ENCODE measurements at regions not wholly inside any gene's neighbourhood (a gene's known extent, or its start where the extent isn't known, plus 50 kb on each side); places are given as distances from the start of the nearest gene placed in this dataset.

DNA sequence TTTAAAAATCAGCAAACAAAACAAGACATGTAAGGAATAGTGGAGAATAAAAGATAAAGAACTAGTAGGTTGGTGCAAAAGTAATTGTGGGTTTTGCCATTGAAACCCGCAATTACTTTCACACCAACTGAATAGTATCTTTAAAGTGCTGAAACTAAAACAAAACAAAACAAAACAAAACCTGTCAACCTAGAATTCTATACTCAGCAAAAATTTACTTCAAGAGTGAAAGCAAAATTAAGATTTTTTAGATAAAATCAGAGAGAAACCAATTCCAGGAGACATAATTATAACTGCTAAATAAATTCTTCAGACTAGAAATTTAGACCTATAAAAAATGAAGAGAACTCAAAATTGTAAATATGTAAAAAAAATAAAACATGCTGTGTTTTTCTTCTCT, 114.0 kb upstream of the TSPAN2 start:
- Histone ChIP-seq H3K4me1 (ENCODE audit: control insufficient read depth, insufficient read depth, low read length) (no peaks in the 10 kb centered on the region), H3K27me3 (replicated peaks in 1 of 2; ENCODE audit: control insufficient read depth in 2 of 2, insufficient read depth in 2 of 2, low read length in 1 of 2) (no peaks in the 10 kb centered on the region), H4K20me1 (ENCODE audit: control insufficient read depth, insufficient read depth) (no peaks in the 10 kb centered on the region), H3K4me2 (ENCODE audit: control insufficient read depth, insufficient read depth) (no peak overlapping the region), H3K79me2 (ENCODE audit: control insufficient read depth, insufficient read depth, low read length) (no peaks in the 10 kb centered on the region), H2AFZ (ENCODE audit: control insufficient read depth, low read depth, low read length) (no peak overlapping the region), H3K9ac (ENCODE audit: control insufficient read depth, insufficient read depth, low read length) (no peak overlapping the region), H3K36me3 (ENCODE audit: control insufficient read depth in 2 of 2, insufficient read depth in 2 of 2, low read length in 1 of 2) (no peaks in the 10 kb centered on the region), H3K9me3 (replicated peaks; ENCODE audit: control insufficient read depth, insufficient read depth, low read length) (no peaks in the 10 kb centered on the region), H3K4me3 (no peak overlapping the region), H3K27ac (ENCODE audit: control insufficient read depth, insufficient read depth) (no peak overlapping the region)
- ATAC-seq = no peak
- TF ChIP-seq ASH2L (IDR thresholded peaks at IDR 0.05; ENCODE audit: borderline replicate concordance, low read depth) (no peak), FOXK2 (IDR thresholded peaks at IDR 0.05) (no peak), RFX5 (IDR thresholded peaks at IDR 0.05; ENCODE audit: low read depth, low read length) (no peak), MEF2A (IDR thresholded peaks at IDR 0.05; ENCODE audit: insufficient read depth, low read depth, low read length) (no peak), CHD4 (IDR thresholded peaks at IDR 0.05) (no peak), STAT1 (conservative IDR thresholded peaks at IDR 0.05) (no peak), CHD1 (IDR thresholded peaks at IDR 0.05; ENCODE audit: low read depth, low read length) (no peak), IRF4 (IDR thresholded peaks at IDR 0.05; ENCODE audit: low read depth, low read length) (no peak), TCF12 (IDR thresholded peaks at IDR 0.05; ENCODE audit: low read depth, low read length) (no peak), POLR2AphosphoS5 (IDR thresholded peaks at IDR 0.05; ENCODE audit: low read length) (no peak)
- TF ChIP-seq, protein P1, sequence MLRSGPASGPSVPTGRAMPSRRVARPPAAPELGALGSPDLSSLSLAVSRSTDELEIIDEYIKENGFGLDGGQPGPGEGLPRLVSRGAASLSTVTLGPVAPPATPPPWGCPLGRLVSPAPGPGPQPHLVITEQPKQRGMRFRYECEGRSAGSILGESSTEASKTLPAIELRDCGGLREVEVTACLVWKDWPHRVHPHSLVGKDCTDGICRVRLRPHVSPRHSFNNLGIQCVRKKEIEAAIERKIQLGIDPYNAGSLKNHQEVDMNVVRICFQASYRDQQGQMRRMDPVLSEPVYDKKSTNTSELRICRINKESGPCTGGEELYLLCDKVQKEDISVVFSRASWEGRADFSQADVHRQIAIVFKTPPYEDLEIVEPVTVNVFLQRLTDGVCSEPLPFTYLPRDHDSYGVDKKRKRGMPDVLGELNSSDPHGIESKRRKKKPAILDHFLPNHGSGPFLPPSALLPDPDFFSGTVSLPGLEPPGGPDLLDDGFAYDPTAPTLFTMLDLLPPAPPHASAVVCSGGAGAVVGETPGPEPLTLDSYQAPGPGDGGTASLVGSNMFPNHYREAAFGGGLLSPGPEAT (IDR thresholded peaks at IDR 0.05; ENCODE audit: low read depth) = no peak
- TF ChIP-seq, protein P2, sequence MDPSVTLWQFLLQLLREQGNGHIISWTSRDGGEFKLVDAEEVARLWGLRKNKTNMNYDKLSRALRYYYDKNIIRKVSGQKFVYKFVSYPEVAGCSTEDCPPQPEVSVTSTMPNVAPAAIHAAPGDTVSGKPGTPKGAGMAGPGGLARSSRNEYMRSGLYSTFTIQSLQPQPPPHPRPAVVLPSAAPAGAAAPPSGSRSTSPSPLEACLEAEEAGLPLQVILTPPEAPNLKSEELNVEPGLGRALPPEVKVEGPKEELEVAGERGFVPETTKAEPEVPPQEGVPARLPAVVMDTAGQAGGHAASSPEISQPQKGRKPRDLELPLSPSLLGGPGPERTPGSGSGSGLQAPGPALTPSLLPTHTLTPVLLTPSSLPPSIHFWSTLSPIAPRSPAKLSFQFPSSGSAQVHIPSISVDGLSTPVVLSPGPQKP (IDR thresholded peaks at IDR 0.05; ENCODE audit: low read depth, low read length) = no peak
- TF ChIP-seq, protein P3, sequence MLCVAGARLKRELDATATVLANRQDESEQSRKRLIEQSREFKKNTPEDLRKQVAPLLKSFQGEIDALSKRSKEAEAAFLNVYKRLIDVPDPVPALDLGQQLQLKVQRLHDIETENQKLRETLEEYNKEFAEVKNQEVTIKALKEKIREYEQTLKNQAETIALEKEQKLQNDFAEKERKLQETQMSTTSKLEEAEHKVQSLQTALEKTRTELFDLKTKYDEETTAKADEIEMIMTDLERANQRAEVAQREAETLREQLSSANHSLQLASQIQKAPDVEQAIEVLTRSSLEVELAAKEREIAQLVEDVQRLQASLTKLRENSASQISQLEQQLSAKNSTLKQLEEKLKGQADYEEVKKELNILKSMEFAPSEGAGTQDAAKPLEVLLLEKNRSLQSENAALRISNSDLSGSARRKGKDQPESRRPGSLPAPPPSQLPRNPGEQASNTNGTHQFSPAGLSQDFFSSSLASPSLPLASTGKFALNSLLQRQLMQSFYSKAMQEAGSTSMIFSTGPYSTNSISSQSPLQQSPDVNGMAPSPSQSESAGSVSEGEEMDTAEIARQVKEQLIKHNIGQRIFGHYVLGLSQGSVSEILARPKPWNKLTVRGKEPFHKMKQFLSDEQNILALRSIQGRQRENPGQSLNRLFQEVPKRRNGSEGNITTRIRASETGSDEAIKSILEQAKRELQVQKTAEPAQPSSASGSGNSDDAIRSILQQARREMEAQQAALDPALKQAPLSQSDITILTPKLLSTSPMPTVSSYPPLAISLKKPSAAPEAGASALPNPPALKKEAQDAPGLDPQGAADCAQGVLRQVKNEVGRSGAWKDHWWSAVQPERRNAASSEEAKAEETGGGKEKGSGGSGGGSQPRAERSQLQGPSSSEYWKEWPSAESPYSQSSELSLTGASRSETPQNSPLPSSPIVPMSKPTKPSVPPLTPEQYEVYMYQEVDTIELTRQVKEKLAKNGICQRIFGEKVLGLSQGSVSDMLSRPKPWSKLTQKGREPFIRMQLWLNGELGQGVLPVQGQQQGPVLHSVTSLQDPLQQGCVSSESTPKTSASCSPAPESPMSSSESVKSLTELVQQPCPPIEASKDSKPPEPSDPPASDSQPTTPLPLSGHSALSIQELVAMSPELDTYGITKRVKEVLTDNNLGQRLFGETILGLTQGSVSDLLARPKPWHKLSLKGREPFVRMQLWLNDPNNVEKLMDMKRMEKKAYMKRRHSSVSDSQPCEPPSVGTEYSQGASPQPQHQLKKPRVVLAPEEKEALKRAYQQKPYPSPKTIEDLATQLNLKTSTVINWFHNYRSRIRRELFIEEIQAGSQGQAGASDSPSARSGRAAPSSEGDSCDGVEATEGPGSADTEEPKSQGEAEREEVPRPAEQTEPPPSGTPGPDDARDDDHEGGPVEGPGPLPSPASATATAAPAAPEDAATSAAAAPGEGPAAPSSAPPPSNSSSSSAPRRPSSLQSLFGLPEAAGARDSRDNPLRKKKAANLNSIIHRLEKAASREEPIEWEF (IDR thresholded peaks at IDR 0.05; ENCODE audit: insufficient replicate concordance, low read depth, low read length) = no peak
- TF ChIP-seq, protein P4, sequence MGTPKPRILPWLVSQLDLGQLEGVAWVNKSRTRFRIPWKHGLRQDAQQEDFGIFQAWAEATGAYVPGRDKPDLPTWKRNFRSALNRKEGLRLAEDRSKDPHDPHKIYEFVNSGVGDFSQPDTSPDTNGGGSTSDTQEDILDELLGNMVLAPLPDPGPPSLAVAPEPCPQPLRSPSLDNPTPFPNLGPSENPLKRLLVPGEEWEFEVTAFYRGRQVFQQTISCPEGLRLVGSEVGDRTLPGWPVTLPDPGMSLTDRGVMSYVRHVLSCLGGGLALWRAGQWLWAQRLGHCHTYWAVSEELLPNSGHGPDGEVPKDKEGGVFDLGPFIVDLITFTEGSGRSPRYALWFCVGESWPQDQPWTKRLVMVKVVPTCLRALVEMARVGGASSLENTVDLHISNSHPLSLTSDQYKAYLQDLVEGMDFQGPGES (IDR thresholded peaks at IDR 0.05) = no peak
- TF ChIP-seq, protein P5, sequence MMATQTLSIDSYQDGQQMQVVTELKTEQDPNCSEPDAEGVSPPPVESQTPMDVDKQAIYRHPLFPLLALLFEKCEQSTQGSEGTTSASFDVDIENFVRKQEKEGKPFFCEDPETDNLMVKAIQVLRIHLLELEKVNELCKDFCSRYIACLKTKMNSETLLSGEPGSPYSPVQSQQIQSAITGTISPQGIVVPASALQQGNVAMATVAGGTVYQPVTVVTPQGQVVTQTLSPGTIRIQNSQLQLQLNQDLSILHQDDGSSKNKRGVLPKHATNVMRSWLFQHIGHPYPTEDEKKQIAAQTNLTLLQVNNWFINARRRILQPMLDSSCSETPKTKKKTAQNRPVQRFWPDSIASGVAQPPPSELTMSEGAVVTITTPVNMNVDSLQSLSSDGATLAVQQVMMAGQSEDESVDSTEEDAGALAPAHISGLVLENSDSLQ (IDR thresholded peaks at IDR 0.05) = no peak
- 43% methylated on average over 1 of the region's 1 CpG for WGBS (ENCODE audit: insufficient coverage, insufficient replicate concordance, low lambda C conversion rate, missing lambda C conversion rate)
- ChIA-PET POLR2A (no interaction called here), SMC1A (ENCODE audit: uncharacterized antibody, unreplicated experiment) (interaction anchor here (0.6 kb wide), 1 partner anchor 64 kb away, joined by 3 read pairs; no protein-coding TSS in a partner anchor), CTCF (interaction anchor here (0.8 kb wide), 1 partner anchor 65 kb away, joined by 3 read pairs; no protein-coding TSS in a partner anchor), RAD21 (ENCODE audit: unreplicated experiment) (no interaction called here)
- intact Hi-C loops (cut with micrococcal nuclease; ENCODE audit: unreplicated experiment) = no loop called here
- in situ Hi-C loops (cut with MboI) = no loop called here
- no TSS peak for BruUV-seq (replicated peaks)
- DNase-seq (ENCODE audit: low read depth, low spot score) = no peak
- FAIRE-seq = no peak

Data from GM12878 (cell line).